ENCODE measurements at regions not wholly inside any gene's neighbourhood (a gene's known extent, or its start where the extent isn't known, plus 50 kb on each side); places are given as distances from the start of the nearest gene placed in this dataset.

- Histone ChIP-seq H3K27me3 (replicated peaks; ENCODE audit: insufficient read depth) (no peaks in the 10 kb centered on the region), H3K9me3 (no peaks in the 10 kb centered on the region), H3K4me3 (no peak overlapping the region), H3K27ac (no peak overlapping the region), H3K4me1 (replicated peaks) (no peaks in the 10 kb centered on the region), H3K36me3 (no peaks in the 10 kb centered on the region)
- DNase-seq (ENCODE audit: low spot score): peak; percentile 30
- TF ChIP-seq POLR2AphosphoS5 (IDR thresholded peaks at IDR 0.05) (peak; percentile 63), POLR2A (IDR thresholded peaks at IDR 0.05) (no peak), CTCF (IDR thresholded peaks at IDR 0.05) (no peak)
- 57% methylated on average over 6 of the region's 6 CpGs for whole genome bisulfite sequencing
- intact Hi-C loops (cut with DNase I): no loop called here
These were observed 441.7 kb downstream of the FUT8 start for GRCh38 chr14:65854215-65854614.

GRCh38 chr14:65860956-65861611 lies 448.6 kb downstream of the FUT8 start:
- no peak for DNase-seq (ENCODE audit: low spot score)
- Histone ChIP-seq H3K27me3 (replicated peaks; ENCODE audit: insufficient read depth) (no peaks in the 10 kb centered on the region), H3K9me3 (no peaks in the 10 kb centered on the region), H3K4me1 (replicated peaks) (no peaks in the 10 kb centered on the region), H3K36me3 (no peaks in the 10 kb centered on the region), H3K27ac (no peak overlapping the region), H3K4me3 (no peak overlapping the region)
- intact Hi-C loops (cut with DNase I): no loop called here
- TF ChIP-seq CTCF (IDR thresholded peaks at IDR 0.05) (no peak), POLR2A (IDR thresholded peaks at IDR 0.05) (no peak), POLR2AphosphoS5 (IDR thresholded peaks at IDR 0.05) (no peak)
- 86% methylated on average over 5 of the region's 5 CpGs for WGBS

- 23% methylated on average over 4 of the region's 4 CpGs for WGBS
- TF ChIP-seq POLR2A (IDR thresholded peaks at IDR 0.05): no peak
- no peak for TF ChIP-seq CTCF (IDR thresholded peaks at IDR 0.05)
- no peak for TF ChIP-seq POLR2AphosphoS5 (IDR thresholded peaks at IDR 0.05)
- intact Hi-C loops (cut with DNase I): no loop called here
These were observed 452.0 kb downstream of the FUT8 start for GRCh38 chr14:65864549-65864948.

GRCh38 chr14:65864984-65865383 lies 452.5 kb downstream of the FUT8 start:
- H3K36me3 ChIP-seq: no peaks in the 10 kb centered on the region
- no peaks in the 10 kb centered on the region for H3K9me3 ChIP-seq
- H3K27ac ChIP-seq: no peak overlapping the region
- DNase-seq (ENCODE audit: low spot score): no peak
- no peaks in the 10 kb centered on the region for H3K4me1 ChIP-seq (replicated peaks)
- H3K27me3 ChIP-seq (replicated peaks; ENCODE audit: insufficient read depth): no peaks in the 10 kb centered on the region
- WGBS: 30% methylated on average over 3 of the region's 3 CpGs
- H3K4me3 ChIP-seq: no peak overlapping the region
- TF ChIP-seq CTCF (IDR thresholded peaks at IDR 0.05) (no peak), POLR2AphosphoS5 (IDR thresholded peaks at IDR 0.05) (no peak), POLR2A (IDR thresholded peaks at IDR 0.05) (no peak)
- intact Hi-C loops (cut with DNase I): no loop called here

More at GRCh38 chr14:65864549-65864948, 452.0 kb downstream of the FUT8 start:
- Histone ChIP-seq H3K36me3 (no peaks in the 10 kb centered on the region), H3K27me3 (replicated peaks; ENCODE audit: insufficient read depth) (no peaks in the 10 kb centered on the region), H3K4me1 (replicated peaks) (no peaks in the 10 kb centered on the region), H3K9me3 (no peaks in the 10 kb centered on the region), H3K27ac (no peak overlapping the region), H3K4me3 (no peak overlapping the region)
- DNase-seq (ENCODE audit: low spot score): no peak

GRCh38 chr14:65866448-65866847 lies 453.9 kb downstream of the FUT8 start:
- no peak for DNase-seq (ENCODE audit: low spot score)
- WGBS: 84% methylated on average over 3 of the region's 3 CpGs
- Histone ChIP-seq H3K36me3 (no peaks in the 10 kb centered on the region), H3K27me3 (replicated peaks; ENCODE audit: insufficient read depth) (no peaks in the 10 kb centered on the region), H3K4me1 (replicated peaks) (no peaks in the 10 kb centered on the region), H3K9me3 (no peaks in the 10 kb centered on the region), H3K27ac (no peak overlapping the region), H3K4me3 (no peak overlapping the region)
- intact Hi-C loops (cut with DNase I): no loop called here
- TF ChIP-seq CTCF (IDR thresholded peaks at IDR 0.05) (no peak), POLR2AphosphoS5 (IDR thresholded peaks at IDR 0.05) (no peak), POLR2A (IDR thresholded peaks at IDR 0.05) (no peak)
